GM12892 (cell line): ENCODE measurements at regions not wholly inside any gene's neighbourhood (a gene's known extent, or its start where the extent isn't known, plus 50 kb on each side); places are given as distances from the start of the nearest gene placed in this dataset.

Experiments
- POLR2A ChIP-seq: IDR thresholded peaks from 2 replicates; pipeline ENCODE4 v1.6.1; 2011; ENCODE audit warnings: low read depth, low read length, control low read depth
- POLR2AphosphoS5 ChIP-seq: IDR thresholded peaks from 2 replicates; pipeline ENCODE4 v1.6.1; 2011; ENCODE audit warnings: low read depth, low read length, control low read depth

- no peak for TF ChIP-seq POLR2A
- TF ChIP-seq POLR2AphosphoS5, result no peak
These were observed 350.9 kb upstream of the ADGRL2 start for GRCh38 chr1:81449786-81450185.
